HG03354 (cell line): ENCODE measurements at regions not wholly inside any gene's neighbourhood (a gene's known extent, or its start where the extent isn't known, plus 50 kb on each side); places are given as distances from the start of the nearest gene placed in this dataset.
"Not testable (repeated sequence)": the region's sequence is repeated elsewhere in the genome, so short reads cannot be mapped to it uniquely, and the experiment has no call there.

Experiments
- ATAC-seq: cut with Tn5 transposase; IDR thresholded peaks from one replicate; pipeline ENCODE4 v1.9.1; 2021; ENCODE audit warnings: mild to moderate bottlenecking; ENCODE audit not compliant: unreplicated experiment, poor library complexity, severe bottlenecking

DNA sequence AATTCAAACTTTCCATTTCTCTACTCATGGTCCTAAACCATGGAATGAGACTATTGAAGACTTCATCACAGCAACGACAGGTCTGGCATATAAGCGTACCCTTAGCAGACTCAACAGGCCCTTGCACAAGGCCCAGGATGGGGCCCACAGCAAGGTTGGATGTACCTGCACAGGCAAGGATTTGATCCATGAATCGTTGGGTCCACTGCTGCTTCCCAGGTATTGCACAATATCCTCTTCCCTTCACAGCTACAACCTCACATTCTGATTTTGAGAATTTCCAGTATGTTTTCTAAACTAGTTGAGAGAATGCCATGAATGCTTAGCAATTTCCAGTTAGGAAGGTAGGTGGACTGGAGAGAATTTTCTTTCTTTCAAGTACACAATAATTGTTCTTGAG, 515.8 kb downstream of the SUCLG1 start:
- ATAC-seq: no peak

DNA sequence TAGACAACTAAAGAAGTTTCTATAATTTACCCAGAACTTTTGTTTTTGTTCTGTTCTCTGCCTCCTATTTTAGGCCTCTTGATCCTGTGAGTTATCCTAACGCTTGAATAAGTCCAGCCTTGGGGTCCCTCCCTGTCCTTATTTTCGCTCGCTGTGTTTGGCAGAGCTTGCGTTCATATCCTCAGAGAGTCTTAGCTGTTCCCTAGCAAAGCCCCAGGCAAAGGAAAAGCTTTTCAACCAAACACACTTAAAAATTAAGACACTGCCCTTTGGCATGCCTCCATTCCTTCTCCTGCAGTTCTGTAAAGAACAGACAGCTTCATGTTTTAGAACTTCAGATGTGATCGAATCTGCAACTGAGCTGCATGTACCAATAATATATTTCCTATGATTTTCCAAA, 517.2 kb downstream of the SUCLG1 start:
- no peak for ATAC-seq

DNA sequence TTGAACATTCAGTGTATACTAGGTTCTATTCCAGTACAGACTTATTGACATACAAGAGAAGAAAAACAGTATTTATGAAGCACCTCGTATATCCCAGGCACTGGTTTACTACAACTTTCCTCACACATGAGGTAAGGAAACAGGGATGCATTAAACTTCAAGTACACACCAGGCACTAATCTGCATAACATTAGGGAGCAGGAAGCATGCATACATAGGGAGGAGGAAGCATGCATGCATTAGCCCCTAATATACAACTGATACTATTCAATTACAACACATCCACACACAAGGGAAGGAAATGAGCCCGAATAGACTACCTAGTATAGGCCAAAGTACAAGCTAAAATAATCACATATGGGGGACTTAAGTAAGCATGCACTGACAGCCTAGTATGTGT, 525.3 kb downstream of the SUCLG1 start:
- no peak for ATAC-seq

GRCh38 chr2:83923531-83923930, 535.5 kb downstream of the SUCLG1 start:
- no peak for ATAC-seq

GRCh38 chr2:83916559-83916958, 542.5 kb downstream of the SUCLG1 start:
- ATAC-seq: no peak

DNA sequence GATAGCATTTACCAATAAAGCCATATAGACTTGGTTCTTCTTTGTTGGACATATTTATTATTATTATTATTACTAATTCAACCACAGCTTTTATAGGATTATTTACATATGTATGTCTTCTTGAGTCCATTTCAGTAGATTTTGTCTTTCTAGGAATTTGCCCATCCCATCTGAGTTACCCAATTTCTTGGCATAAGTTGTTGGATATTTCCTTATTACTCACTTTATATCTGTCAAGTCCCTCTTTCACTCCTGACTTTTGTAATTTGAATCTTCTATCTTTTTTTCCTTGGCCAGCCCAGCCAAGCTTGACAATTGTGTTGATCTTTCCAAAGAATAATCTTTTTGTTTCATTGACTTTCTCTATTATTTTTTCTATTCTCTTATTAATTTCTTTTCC, 543.7 kb downstream of the SUCLG1 start:
- no peak for ATAC-seq

GRCh38 chr2:83908750-83909149, 550.3 kb downstream of the SUCLG1 start:
- no peak for ATAC-seq

GRCh38 chr2:83901317-83901716, 557.8 kb downstream of the SUCLG1 start:
- no peak for ATAC-seq

DNA sequence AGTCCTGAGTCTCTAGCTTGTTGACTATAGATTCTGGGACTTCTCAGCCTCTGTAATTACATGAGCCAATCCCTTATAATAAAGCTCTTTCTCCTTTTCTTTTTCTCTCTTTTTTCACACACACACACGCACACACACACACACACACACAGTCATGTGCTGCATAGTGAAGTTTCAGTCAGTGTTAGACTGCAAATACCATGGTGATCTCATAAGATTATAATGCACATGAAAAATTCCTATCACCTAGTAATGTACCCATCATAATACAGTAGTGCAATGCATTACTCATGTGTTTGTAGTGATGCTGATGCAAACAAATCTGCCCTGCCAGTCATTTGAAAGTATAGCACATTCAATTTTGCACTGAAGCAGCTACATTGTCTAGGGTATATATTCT, 558.2 kb downstream of the SUCLG1 start:
- no peak for ATAC-seq

- no peak for ATAC-seq
Measured at GRCh38 chr2:83899271-83899670, 559.8 kb downstream of the SUCLG1 start.

DNA sequence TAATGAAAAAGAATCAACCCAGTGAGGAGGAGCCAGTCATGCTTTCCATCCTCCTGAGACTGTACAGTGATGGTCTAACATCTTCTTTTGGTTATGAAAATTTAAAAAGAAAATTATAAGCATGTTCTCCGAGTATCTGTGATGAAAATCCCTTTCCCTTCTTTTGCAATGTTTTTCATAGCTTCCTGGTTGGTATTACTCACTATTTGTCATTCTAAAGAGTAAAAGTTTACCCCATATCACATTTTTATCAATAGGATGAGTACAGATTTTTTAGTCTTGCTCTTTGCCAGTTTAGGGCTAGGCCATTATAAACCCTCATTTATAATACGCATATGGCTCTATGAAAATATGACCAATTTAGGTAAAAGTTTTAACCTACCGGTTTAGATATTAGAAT, 564.1 kb downstream of the SUCLG1 start:
- ATAC-seq: no peak

DNA sequence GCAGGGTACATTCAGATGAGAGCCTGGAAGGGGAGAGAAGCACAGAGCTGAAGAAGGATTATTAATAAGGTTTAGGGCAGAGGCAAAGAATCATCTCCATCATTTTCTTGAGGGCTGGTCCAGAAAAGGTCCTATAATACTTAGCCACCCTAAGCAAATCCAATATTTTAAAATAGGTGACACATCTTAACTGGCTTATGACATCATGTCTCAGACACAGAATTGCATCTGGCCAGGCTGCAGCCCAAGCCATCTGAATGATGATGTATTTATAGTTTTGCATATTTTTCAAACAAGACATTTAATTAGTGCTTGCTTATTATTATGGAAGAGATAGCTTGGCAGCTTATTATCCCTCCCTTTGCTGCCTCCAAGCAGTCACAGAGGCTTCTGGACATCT, 571.3 kb downstream of the SUCLG1 start:
- no peak for ATAC-seq

DNA sequence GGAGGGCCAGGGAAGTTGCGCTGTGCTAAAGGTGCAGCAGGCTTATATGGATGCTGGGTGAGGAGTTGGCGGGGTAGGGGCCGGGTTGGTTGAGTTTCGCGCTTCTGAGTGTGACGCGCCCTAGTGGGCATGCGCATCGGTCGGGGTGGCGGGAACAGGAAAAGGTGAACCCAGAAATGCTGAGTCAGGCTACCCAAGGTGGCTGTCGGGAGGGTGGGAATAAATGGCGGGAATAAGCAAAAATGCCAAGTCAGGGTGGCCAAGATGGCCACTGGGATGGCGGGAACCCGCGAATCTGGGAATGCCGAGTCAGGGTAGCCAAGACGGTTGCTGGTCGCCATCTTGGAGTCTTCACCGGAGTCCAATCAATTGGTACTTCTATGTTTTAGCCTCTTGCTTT, 580.0 kb downstream of the SUCLG1 start:
- ATAC-seq: no peak

- not testable (repeated sequence) for ATAC-seq
Measured at GRCh38 chr2:83877261-83877660, 581.8 kb downstream of the SUCLG1 start.

DNA sequence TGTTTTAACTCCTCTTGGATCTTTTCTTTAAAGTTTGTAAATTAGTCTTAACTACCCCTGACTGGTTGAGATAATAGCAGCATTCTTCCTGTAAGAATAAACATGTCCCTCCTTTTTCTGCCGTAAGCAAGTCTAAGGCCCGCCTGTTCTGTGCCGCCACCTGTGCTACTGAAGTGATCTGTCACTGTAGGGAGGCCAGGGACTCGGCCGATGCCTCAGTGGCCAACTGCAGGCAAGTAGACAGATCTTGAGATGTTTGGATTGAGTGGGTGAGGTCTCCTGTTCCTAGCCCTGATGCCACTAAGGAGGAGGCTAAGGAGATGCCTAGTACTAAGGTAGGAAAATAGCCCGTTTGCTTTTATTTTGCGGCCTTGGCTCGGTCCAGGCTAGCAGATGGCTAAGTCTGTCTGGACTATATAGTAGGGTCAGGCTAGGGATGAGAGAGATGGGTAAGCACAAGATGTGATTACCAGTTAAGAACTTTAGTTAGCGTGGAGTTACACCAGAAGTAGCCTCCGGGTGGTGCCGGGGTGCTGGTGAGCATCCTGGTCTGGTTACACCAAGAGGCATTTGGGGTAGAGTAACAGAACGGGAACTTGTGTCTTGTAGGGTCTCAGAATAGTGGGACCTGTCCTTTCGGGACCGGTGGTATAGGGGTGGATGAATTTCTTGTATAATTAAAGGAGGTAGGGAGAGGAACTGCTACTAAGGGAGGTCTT, 584.2 kb downstream of the SUCLG1 start:
- no peak for ATAC-seq

DNA sequence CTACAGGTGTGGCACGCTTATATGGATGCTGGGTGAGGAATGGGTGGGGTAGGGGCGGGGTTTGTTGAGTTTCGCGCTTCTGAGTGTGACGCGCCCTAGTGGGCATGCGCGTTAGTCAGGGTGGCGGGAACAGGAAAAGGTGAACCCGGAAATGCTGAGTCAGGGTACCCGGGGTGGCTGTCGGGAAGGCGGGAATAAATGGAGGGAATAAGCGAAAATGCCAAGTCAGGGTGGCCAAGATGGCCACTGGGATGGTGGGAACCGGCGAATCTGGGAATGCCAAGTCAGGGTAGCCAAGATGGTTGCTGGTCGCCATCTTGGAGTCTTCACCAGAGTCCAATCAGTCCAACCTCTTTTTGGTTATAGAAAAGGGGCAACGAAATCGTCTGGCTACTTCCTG, 585.0 kb downstream of the SUCLG1 start:
- no peak for ATAC-seq

GRCh38 chr2:83873110-83873509, 586.0 kb downstream of the SUCLG1 start:
- no peak for ATAC-seq

DNA sequence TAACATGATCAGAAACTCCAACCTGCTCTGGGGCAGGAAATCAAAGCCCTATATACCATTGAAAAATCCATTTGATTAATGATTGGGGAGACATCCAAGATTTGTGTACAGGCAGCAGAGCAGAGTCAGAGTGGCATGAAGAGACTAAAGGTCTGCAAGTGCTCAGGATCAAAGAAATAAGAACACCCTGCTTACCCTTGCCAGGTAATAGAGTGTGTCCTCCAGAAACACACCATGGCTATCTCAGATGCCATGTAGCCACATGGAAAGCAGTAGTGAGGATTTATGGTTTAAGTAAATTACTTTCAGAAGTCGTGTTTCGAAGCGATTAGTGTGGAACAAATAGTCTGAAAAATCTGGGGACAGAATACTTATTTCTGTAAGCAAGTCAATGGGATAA, 592.9 kb downstream of the SUCLG1 start:
- ATAC-seq: no peak

GRCh38 chr2:83862600-83862999, 596.5 kb downstream of the SUCLG1 start:
- ATAC-seq: no peak

DNA sequence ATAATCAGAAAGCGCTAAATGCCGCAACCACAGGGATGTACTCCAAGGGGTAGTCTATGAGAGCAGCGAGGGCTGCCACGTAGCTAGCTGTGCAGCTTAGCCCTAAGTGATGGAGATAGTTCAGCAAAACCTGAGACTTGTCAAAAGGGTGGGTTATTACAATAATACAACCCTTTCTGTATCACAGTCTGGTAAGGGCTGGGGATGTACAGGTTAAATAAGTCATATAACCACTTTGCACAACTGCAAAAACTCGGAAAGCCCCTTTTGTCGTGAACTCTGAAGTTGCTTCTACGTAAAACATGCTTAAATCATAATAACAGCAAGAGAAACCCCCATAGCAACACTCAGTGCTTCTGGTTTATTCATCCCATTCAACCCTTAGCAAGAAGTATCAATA, 598.8 kb downstream of the SUCLG1 start:
- ATAC-seq: no peak

DNA sequence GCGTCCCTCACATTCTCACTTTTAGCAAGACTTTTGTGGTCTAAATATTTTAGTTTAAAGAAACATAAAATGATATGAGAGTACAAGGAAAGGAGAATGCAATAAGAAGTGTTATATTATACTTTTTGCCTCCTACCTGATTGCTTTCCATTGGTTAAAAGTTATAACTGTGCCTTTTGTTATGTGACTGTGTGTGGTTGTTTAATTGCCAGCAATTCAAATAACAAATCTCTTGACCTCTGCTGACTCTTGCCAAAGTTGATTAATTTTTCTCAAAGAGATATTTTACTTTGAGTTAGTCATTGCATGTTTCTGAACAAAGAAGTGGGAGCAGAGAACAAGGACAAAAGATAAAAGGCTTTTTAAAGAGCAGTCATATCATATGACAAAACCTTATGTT, 599.5 kb downstream of the SUCLG1 start:
- no peak for ATAC-seq

- ATAC-seq: no peak
Measured at GRCh38 chr2:83851066-83851465, 608.0 kb downstream of the SUCLG1 start.
